Choroid plexus epithelial cell (primary cell): ENCODE measurements at regions not wholly inside any gene's neighbourhood (a gene's known extent, or its start where the extent isn't known, plus 50 kb on each side); places are given as distances from the start of the nearest gene placed in this dataset.
"Not testable (repeated sequence)": the region's sequence is repeated elsewhere in the genome, so short reads cannot be mapped to it uniquely, and the experiment has no call there.

Source experiments
- DNase-seq: peaks from one replicate; pipeline ENCODE4 v3.0.0-alpha.2; 2010; ENCODE audit warnings: low read depth
- H3K4me3 ChIP-seq: 2 replicates; pipeline ENCODE4 v1.5.1; 2011; ENCODE audit warnings: low read depth, mild to moderate bottlenecking, control low read depth, low read length, moderate library complexity
- CTCF ChIP-seq: conservative IDR thresholded peaks from 2 replicates; pipeline ENCODE4 v1.5.1; 2011; ENCODE audit warnings: low read depth, mild to moderate bottlenecking, control low read depth, inconsistent platforms, low read length, moderate library complexity

DNA sequence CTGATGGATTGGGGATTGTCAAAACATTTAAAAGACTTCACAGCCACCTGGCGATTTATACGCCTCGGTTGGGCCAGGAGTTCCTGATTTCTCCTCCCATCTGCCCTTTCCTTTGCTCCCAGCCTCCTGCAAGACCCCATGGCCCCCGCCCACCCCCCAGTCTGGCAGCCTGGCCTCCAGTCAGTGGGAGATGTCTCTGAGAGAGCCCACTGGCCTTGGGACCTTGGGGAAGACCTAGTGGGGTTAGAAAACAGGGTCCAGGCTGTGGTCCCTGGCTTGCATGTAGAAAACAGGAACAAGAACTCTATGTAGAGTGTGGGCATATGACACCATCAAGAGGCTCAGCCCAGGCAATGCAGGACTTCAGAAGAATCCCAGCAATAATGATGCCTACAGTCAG, 209.4 kb upstream of the C16orf82 start:
- no peak for DNase-seq
- no peak for TF ChIP-seq CTCF
- no peak overlapping the region for H3K4me3 ChIP-seq

- no peak for DNase-seq
- H3K4me3 ChIP-seq, result no peak overlapping the region
- TF ChIP-seq CTCF, result no peak
Measured at GRCh38 chr16:26860506-26860905, 206.2 kb upstream of the C16orf82 start.

DNA sequence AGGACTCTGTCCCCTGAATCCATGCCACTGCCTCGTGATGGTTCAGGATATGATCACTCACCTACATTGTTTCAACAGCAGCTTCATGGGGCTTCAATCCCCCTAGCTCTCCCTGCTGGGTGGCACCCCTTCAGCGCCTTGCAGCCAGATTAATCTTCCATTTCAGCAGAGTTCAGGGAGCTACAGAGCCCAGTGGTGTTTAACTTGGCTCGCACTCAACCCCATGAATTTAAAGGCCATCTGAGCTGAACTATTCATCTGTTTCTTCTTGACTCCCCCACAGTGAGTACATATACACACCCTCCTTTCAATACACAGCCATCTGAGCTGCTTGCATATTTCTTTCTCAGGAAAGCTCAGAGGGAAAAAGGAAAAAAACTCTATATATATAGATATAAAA, 202.8 kb upstream of the C16orf82 start:
- TF ChIP-seq CTCF, result no peak
- H3K4me3 ChIP-seq, result no peak overlapping the region
- DNase-seq, result peak; percentile 59

GRCh38 chr16:26874318-26874717, 192.4 kb upstream of the C16orf82 start:
- H3K4me3 ChIP-seq, DNase-seq: not testable (repeated sequence)

DNA sequence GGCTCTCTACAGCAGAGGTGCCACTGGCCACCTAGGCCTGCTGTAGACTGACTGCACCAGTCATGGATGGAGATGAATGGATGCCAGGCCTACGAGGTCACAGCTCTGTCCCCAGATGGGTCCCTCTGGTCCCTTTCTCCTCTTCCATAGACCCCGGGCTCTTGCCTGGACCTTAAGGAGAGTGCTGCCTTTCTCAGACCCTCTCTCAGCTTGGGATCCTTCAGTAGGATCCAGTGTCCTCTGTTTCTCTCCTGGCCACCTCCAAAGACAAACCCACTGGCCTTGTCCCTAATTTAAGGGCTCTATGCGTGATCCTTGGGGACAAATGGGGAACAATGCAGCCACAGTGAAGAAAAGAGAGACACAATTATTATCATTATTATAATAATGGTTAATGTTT, 189.3 kb upstream of the C16orf82 start:
- no peak for DNase-seq
- no peak overlapping the region for H3K4me3 ChIP-seq
- TF ChIP-seq CTCF, result no peak

GRCh38 chr16:26885674-26886073, 181.1 kb upstream of the C16orf82 start:
- H3K4me3 ChIP-seq, result no peak overlapping the region
- DNase-seq, result no peak
- no peak for TF ChIP-seq CTCF

DNA sequence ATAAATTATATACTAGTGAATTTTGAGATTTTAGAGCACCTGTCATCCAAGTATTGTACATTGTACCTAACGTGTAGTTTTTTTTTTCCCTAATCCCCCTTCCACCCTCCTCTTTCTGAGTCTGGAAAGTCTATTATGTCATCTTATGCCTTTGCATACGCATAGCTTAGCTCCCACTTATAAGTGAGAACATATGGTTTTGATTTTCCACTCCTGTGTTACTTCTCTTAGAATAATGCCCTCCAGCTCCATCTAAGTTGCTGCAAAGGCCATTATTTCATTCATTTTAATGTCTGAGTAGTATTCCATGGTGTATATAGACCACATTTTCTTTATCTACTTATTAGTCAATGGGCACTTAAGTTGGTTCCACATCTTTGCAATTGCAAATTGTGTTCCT, 177.0 kb upstream of the C16orf82 start:
- no peak for DNase-seq
- H3K4me3 ChIP-seq, result no peak overlapping the region
- TF ChIP-seq CTCF, result no peak

DNA sequence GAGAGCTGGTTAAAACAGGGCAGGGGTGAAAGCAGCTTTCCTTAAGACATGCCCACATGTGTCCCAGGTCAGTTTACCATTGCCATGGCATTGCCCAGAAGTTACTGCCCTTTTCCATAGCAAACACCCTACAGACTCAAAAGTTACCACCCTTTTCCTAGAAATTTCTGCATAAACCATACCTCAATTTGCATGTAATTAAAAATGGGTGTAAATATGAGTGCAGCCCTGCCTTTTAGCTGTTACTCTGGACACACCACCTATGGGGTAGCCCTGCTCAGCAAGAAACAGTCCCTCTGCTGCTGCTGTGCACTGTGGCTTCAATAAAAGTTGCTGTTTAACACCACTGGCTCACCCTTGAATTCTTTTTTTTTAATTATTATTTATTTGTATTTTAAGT, 168.5 kb upstream of the C16orf82 start:
- no peak for TF ChIP-seq CTCF
- H3K4me3 ChIP-seq, result no peak overlapping the region
- DNase-seq, result no peak
